Small intestine (tissue), 7 donors: ENCODE measurements at regions not wholly inside any gene's neighbourhood (a gene's known extent, or its start where the extent isn't known, plus 50 kb on each side); places are given as distances from the start of the nearest gene placed in this dataset.

Experiments used
- DNase-seq, 2 donors: peaks; one replicate each; pipeline versions ENCODE4 v3.0.0 to v3.0.0-alpha.2; 2013
- FAIRE-seq: peaks from 2 replicates; lab custom pipeline; 2012; peaks lifted over from hg19 to GRCh38; lab: Jason Lieb, UNC
- H3K27ac ChIP-seq, 3 donors: one replicate each; pipeline ENCODE4 v1.5.1; 2013; ENCODE audit warnings: low read length in 2 of 3, mild to moderate bottlenecking in 2 of 3, control low read depth in 1 of 3, inconsistent platforms in 1 of 3, low read depth in 1 of 3, moderate library complexity in 1 of 3
- H3K27me3 ChIP-seq, 3 donors: one replicate each; pipeline ENCODE4 v1.6.1; 2013; ENCODE audit warnings: low read length in 3 of 3, inconsistent platforms in 1 of 3; ENCODE audit not compliant: control insufficient read depth in 3 of 3, insufficient read depth in 3 of 3
- H3K36me3 ChIP-seq, 3 donors: one replicate each; pipeline ENCODE4 v1.6.1; 2013; ENCODE audit warnings: low read length in 3 of 3, inconsistent platforms in 1 of 3, low read depth in 1 of 3, mild to moderate bottlenecking in 1 of 3, moderate library complexity in 1 of 3; ENCODE audit not compliant: control insufficient read depth in 3 of 3, insufficient read depth in 2 of 3
- H3K4me1 ChIP-seq, 3 donors: one replicate each; pipeline ENCODE4 v1.6.1; 2013; ENCODE audit warnings: low read length in 2 of 3, inconsistent platforms in 1 of 3, low read depth in 1 of 3, mild to moderate bottlenecking in 1 of 3, moderate library complexity in 1 of 3; ENCODE audit not compliant: control insufficient read depth in 3 of 3, insufficient read depth in 2 of 3
- H3K4me3 ChIP-seq, 3 donors: one replicate each; pipeline ENCODE4 v1.5.1; 2013; ENCODE audit warnings: low read length in 3 of 3, control low read depth in 1 of 3, inconsistent platforms in 1 of 3, low read depth in 1 of 3, mild to moderate bottlenecking in 1 of 3, moderate library complexity in 1 of 3
- H3K9me3 ChIP-seq, 2 donors: one replicate each; pipeline ENCODE4 v1.6.1; 2013; ENCODE audit warnings: low read depth in 1 of 2, low read length in 1 of 2; ENCODE audit not compliant: control insufficient read depth in 2 of 2, insufficient read depth in 1 of 2
- WGBS, 3 donors: extraction: QIAGEN DNeasy Blood & Tissue Kit; methylation state at CpG; one replicate each; pipeline ENCODE4 v1.1.7; 2013; 5-methylcytosine and 5-hydroxymethylcytosine counted together
- donor health status: healthy with polysubstance abuse.
- donor health status: control.
- donor health status: control.
- donor health status: Bipolar disorder and iron deficiency.
- donor health status: healthy.

- H3K27me3 ChIP-seq, result no peaks in the 10 kb centered on the region
- no peaks in the 10 kb centered on the region for H3K9me3 ChIP-seq
- peaks cover 0 to 5% (median 0%) of the 10 kb centered on the region in 3 donors for H3K36me3 ChIP-seq
- no peak overlapping the region for H3K4me3 ChIP-seq
- H3K4me1 ChIP-seq, result peaks cover 0 to 8% (median 0%) of the 10 kb centered on the region in 3 donors
- FAIRE-seq (no peak), DNase-seq (peak in 1 of 2 donors; percentile 40)
- H3K27ac ChIP-seq, result no peak overlapping the region
- WGBS, 3 donors, result 71 to 78% (median 76%) methylated on average over 11 of the region's 11 CpGs
Observed at GRCh38 chr19:34851277-34851804, 75.4 kb upstream of the ZNF30 start.

- Histone ChIP-seq H3K9me3 (no peaks in the 10 kb centered on the region), H3K4me1 (no peaks in the 10 kb centered on the region), H3K36me3 (peaks cover 0 to 5% (median 0%) of the 10 kb centered on the region in 3 donors), H3K27ac (no peak overlapping the region), H3K4me3 (no peak overlapping the region), H3K27me3 (no peaks in the 10 kb centered on the region)
- 77 to 89% (median 85%) methylated on average over 6 of the region's 6 CpGs for WGBS, 3 donors
- DNase-seq (no peak), FAIRE-seq (no peak)
Observed at GRCh38 chr19:34847393-34847792, 74.4 kb upstream of the ZNF599 start.

GRCh38 chr19:34844277-34844676 is 71.3 kb upstream of the ZNF599 start:
- DNase-seq (peak in 1 of 2 donors; percentile 37), FAIRE-seq (no peak)
- peaks cover 0 to 10% (median 2%) of the 10 kb centered on the region in 3 donors for H3K4me1 ChIP-seq
- no peaks in the 10 kb centered on the region for H3K9me3 ChIP-seq
- no peaks in the 10 kb centered on the region for H3K27me3 ChIP-seq
- peaks cover 0 to 1% (median 0%) of the 10 kb centered on the region in 3 donors for H3K36me3 ChIP-seq
- H3K27ac ChIP-seq, result no peak overlapping the region
- 80 to 83% (median 83%) methylated on average over 5 of the region's 5 CpGs for WGBS, 3 donors
- no peak overlapping the region for H3K4me3 ChIP-seq

- no peak for FAIRE-seq
- Histone ChIP-seq H3K27ac (no peak overlapping the region), H3K9me3 (no peaks in the 10 kb centered on the region), H3K36me3 (no peaks in the 10 kb centered on the region), H3K4me1 (peaks cover 0 to 26% (median 2%) of the 10 kb centered on the region in 3 donors), H3K4me3 (no peak overlapping the region), H3K27me3 (no peaks in the 10 kb centered on the region)
- WGBS, 3 donors, result 87 to 96% (median 96%) methylated on average over 10 of the region's 10 CpGs
- no peak for DNase-seq
Observed at GRCh38 chr19:34841780-34842179, 68.8 kb upstream of the ZNF599 start.

- Histone ChIP-seq H3K4me3 (peak overlapping the region in 2 of 3 donors; percentile 14 to 18), H3K27me3 (no peaks in the 10 kb centered on the region), H3K9me3 (peaks cover 0 to 3% of the 10 kb centered on the region in 2 donors), H3K36me3 (no peaks in the 10 kb centered on the region), H3K27ac (peak overlapping the region in 2 of 3 donors; percentile 5 to 79), H3K4me1 (peaks cover 0 to 35% (median 2%) of the 10 kb centered on the region in 3 donors)
- FAIRE-seq, result no peak
- DNase-seq, result peak; percentile 91 to 93
- WGBS, 3 donors, result 7 to 22% (median 16%) methylated on average over 39 to 43 of the region's 43 CpGs
Observed at GRCh38 chr19:34838753-34839431, 65.9 kb upstream of the ZNF599 start.

- FAIRE-seq, result no peak
- peak in 1 of 2 donors; percentile 39 for DNase-seq
- Histone ChIP-seq H3K36me3 (no peaks in the 10 kb centered on the region), H3K4me3 (peak overlapping the region in 1 of 3 donors; percentile 14), H3K4me1 (peaks cover 0 to 35% (median 2%) of the 10 kb centered on the region in 3 donors), H3K27me3 (no peaks in the 10 kb centered on the region), H3K27ac (peak overlapping the region in 2 of 3 donors; percentile 52 to 79), H3K9me3 (peaks cover 0 to 3% of the 10 kb centered on the region in 2 donors)
- 63 to 64% (median 64%) methylated on average over 6 of the region's 6 CpGs for WGBS, 3 donors
Observed at GRCh38 chr19:34838248-34838647, 65.2 kb upstream of the ZNF599 start.

GRCh38 chr19:34837262-34837661 is 64.2 kb upstream of the ZNF599 start:
- H3K27me3 ChIP-seq, result no peaks in the 10 kb centered on the region
- FAIRE-seq (no peak), DNase-seq (peak; percentile 82 to 83)
- peaks cover 0 to 3% of the 10 kb centered on the region in 2 donors for H3K9me3 ChIP-seq
- 6 to 20% (median 7%) methylated on average over 1 of the region's 1 CpG for WGBS, 3 donors
- H3K4me3 ChIP-seq, result no peak overlapping the region
- H3K4me1 ChIP-seq, result peaks cover 0 to 35% (median 2%) of the 10 kb centered on the region in 3 donors
- H3K27ac ChIP-seq, result peak overlapping the region in 2 of 3 donors; percentile 47 to 79
- no peaks in the 10 kb centered on the region for H3K36me3 ChIP-seq

GRCh38 chr19:34835631-34836351 is 62.8 kb upstream of the ZNF599 start:
- peaks cover 0 to 3% of the 10 kb centered on the region in 2 donors for H3K9me3 ChIP-seq
- no peak overlapping the region for H3K27ac ChIP-seq
- FAIRE-seq, result no peak
- DNase-seq, result peak in 1 of 2 donors; percentile 52
- H3K27me3 ChIP-seq, result no peaks in the 10 kb centered on the region
- H3K4me3 ChIP-seq, result no peak overlapping the region
- no peaks in the 10 kb centered on the region for H3K36me3 ChIP-seq
- H3K4me1 ChIP-seq, result peaks cover 0 to 35% (median 2%) of the 10 kb centered on the region in 3 donors
- 71 to 83% (median 73%) methylated on average over 7 of the region's 7 CpGs for WGBS, 3 donors
